VCaP (cell line): ENCODE measurements at regions not wholly inside any gene's neighbourhood (a gene's known extent, or its start where the extent isn't known, plus 50 kb on each side); places are given as distances from the start of the nearest gene placed in this dataset.

Source experiments
- H3K27ac ChIP-seq: fragments of 450-650 bp; 2 replicates; pipeline ENCODE4 v1.5.1; 2017
- CTCF ChIP-seq: fragments of 450-650 bp; conservative IDR thresholded peaks from 2 replicates; pipeline ENCODE4 v1.5.1; 2017; ENCODE audit warnings: mild to moderate bottlenecking, moderate library complexity

DNA sequence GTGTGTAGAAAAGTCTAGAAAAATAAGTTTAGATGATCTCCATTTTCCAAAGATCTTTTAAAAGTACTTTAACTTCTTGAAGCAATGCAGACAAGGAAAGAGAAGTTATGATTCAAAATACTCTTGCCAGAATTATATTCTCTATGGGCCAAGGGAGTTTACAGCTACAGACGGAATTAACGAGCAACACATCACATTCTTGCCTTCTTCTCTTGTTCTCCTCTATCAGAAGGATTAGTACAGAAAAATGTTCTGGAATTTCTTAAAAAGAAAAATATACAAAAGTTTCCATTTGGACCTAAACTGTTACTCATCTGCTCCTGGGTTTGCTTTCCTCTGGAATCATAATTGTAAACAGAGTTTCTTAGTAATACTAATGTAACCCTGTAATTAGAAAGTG is 284.7 kb upstream of the HSF2 start:
- TF ChIP-seq CTCF: no peak
- H3K27ac ChIP-seq: no peak overlapping the region

DNA sequence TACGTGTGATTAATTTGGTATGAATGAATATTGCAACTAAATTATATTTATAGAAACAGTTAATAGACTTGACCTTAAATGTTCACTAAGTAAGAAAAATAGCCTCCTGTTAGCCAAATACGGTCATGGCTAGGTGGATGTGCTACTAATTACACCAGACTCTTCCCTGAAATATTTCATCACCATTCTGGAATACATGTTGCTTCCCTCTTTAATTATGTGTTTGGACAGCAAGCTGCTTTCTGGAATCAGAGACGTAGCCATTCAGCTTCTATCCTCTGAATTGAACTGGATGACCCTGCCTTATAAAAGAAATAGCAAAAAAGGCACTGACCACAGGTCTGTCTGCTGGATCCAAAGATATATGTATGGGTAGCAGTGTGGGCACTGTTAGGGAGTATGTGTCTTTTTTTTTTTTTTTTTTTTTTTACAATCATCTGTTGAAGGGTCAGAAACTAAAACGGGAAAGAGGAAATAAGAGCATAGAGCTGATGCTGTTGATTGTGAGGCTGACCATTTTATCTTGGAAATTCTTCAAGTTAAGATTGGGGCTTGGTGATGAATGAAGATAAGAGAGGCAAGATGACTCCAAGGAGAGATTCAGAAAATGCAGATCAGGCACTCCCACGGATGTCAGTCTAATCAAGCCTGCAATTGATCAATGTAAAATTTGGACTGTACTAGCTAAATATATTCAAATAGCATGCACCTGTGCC is 283.2 kb upstream of the HSF2 start:
- no peak overlapping the region for H3K27ac ChIP-seq

DNA sequence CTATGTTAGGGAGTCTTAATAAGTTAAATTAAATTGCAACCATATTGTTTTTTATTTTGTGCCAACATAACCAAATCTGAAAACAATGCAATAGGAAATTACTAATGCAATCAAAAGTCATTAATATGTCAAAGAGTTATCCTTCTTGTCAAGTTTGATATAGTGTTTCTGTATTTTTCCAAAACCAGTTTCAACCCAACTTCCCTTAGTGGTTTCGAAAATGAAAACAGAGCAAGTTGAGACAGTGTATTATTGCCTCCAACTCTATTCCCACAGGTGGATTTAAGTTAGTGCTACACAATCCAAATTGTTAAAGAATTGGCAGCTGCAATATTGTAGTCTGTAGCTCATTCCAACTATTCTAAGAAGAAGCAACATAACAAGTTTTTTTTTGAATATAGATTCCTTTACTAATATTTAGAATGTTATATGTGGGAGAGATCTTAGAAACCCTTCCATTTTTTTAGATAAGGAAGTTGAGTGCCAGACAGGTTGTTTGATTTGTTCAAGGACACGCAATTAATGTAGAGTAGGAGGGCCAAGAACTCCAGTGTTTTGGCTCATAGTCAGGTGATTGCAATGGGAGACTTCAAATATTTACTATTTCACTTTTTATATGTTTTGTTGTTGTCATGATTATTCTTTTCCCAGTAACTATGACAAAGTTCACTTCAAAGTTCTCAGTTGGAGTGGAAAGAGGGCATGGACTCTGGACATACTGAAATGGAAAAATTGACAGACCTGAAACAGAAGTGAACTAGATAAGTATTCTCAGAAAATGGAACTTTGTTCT is 282.4 kb upstream of the HSF2 start:
- no peak overlapping the region for H3K27ac ChIP-seq
- no peak for TF ChIP-seq CTCF

More for the DNA sequence above, 283.2 kb upstream of the HSF2 start:
- no peak for TF ChIP-seq CTCF

GRCh38 chr6:122118945-122119506 is 280.4 kb upstream of the HSF2 start:
- no peak for TF ChIP-seq CTCF
- H3K27ac ChIP-seq: no peak overlapping the region

DNA sequence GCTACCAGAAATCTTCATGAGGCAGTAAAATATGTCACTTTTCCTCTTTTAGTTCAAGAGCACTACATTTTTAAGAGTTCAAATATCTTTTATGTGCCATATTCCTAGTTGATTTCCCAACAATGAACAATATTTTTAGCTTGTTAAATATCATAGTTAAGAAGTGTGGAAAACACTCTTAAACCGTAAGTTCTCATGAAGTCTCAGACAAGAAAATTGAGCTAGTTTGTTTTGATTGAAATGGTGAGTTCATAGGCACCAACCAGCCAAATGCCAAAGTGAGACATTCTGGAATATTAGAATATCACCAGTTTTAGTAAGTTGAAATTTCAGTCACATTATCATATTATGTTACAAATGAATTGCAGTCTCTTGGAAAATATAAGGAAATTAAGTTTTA is 277.2 kb upstream of the HSF2 start:
- no peak for TF ChIP-seq CTCF
- H3K27ac ChIP-seq: no peak overlapping the region

GRCh38 chr6:122122686-122123085 is 276.8 kb upstream of the HSF2 start:
- H3K27ac ChIP-seq: no peak overlapping the region
- no peak for TF ChIP-seq CTCF

DNA sequence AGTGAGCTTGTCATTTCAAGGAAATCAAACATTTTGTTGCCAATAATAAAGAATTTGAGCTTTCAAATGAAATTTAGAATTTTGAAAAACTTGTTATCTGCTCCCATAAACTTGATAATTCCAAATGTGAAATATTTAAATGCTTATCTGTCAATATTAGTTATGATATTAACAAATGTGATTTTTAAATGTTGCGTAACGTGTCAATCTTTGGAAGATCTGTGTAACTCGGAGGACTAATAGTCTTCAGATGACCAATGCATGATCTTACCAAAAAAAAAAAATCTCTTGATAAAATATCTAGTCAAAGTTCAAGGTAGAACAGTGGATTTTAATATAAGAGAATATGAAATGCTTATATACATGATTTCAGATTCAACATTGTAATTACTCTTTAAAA is 274.5 kb upstream of the HSF2 start:
- no peak for TF ChIP-seq CTCF

More for the DNA sequence above, 274.5 kb upstream of the HSF2 start:
- H3K27ac ChIP-seq: no peak overlapping the region
